A549 (cell line): ENCODE measurements at regions not wholly inside any gene's neighbourhood (a gene's known extent, or its start where the extent isn't known, plus 50 kb on each side); places are given as distances from the start of the nearest gene placed in this dataset.

ENCODE experiments used
- ATAC-seq, 2 experiments: fragments of 200-7000 bp in 1 of 2; fragments of >200 bp in 1 of 2; cut with Nextera tagmentation in 1 of 2; cut with Tn5 transposase in 1 of 2; 3 replicates each; pipeline versions ENCODE4 v1.8.0 to v1.9.1; 2018 to 2020; ENCODE audit warnings: mild to moderate bottlenecking in 1 of 2, moderate library complexity in 1 of 2
- CTCF ChIA-PET: fragments of 300-600 bp; sonication (Branson Sonifier 250); formaldehyde crosslinking; extraction: SDS; loops from one replicate; lab custom pipeline; 2021; ENCODE audit warnings: antibody characterized with exemption, inconsistent platforms; lab: Yijun Ruan, JAX
- POLR2A ChIA-PET: fragments of 350-600 bp; formaldehyde crosslinking; extraction: SDS; loops from one replicate; lab custom pipeline; 2021; ENCODE audit warnings: antibody characterized with exemption, inconsistent platforms; lab: Yijun Ruan, JAX
- DNase-seq, 2 experiments: peaks; one replicate each; pipeline versions ENCODE4 v3.0.0 to v3.0.0-alpha.2; 2011 to 2016; ENCODE audit warnings: low read depth in 1 of 2, low spot score in 1 of 2
- FAIRE-seq: peaks from 2 replicates; lab custom pipeline; 2011; peaks lifted over from hg19 to GRCh38; lab: Jason Lieb, UNC
- H3K27ac ChIP-seq, 2 experiments: fragments of >200 bp; sonication (Bioruptor Twin); formaldehyde crosslinking; 3 replicates each; pipeline ENCODE4 v1.5.1; 2016 to 2017
- H3K4me1 ChIP-seq: fragments of >200 bp; sonication (Bioruptor Twin); formaldehyde crosslinking; 3 replicates; pipeline ENCODE4 v1.6.1; 2016
- H3K4me2 ChIP-seq: fragments of >200 bp; sonication (Bioruptor Twin); formaldehyde crosslinking; 3 replicates; pipeline ENCODE4 v1.6.1; 2016
- H3K4me3 ChIP-seq: fragments of >200 bp; sonication (Bioruptor Twin); formaldehyde crosslinking; 3 replicates; pipeline ENCODE4 v1.5.1; 2016
- H3K9me3 ChIP-seq: fragments of >200 bp; sonication (Bioruptor Twin); formaldehyde crosslinking; 3 replicates; pipeline ENCODE4 v1.6.1; 2016
- CBX8 ChIP-seq: fragments of 200-600 bp; sonication (generic); IDR thresholded peaks from 2 replicates; pipeline ENCODE4 v1.6.1; 2016
- E2F6 ChIP-seq: IDR thresholded peaks from 2 replicates; pipeline ENCODE4 v1.6.1; 2012; ENCODE audit warnings: low read depth, borderline replicate concordance
- EP300 ChIP-seq, 2 experiments: fragments of >200 bp; sonication (Bioruptor Twin); formaldehyde crosslinking; IDR thresholded peaks; 2 replicates in 1 of 2; 3 replicates in 1 of 2; pipeline ENCODE4 v1.6.1; 2016 to 2017
- ESRRA ChIP-seq: fragments of 150-350 bp; IDR thresholded peaks from 2 replicates; pipeline ENCODE4 v1.6.1; 2014; ENCODE audit warnings: mild to moderate bottlenecking, low read length, borderline replicate concordance
- FOSB ChIP-seq: fragments of 250-450 bp; sonication (Bioruptor Pico); IDR thresholded peaks from 2 replicates; pipeline ENCODE4 v1.5.0; 2020; ENCODE audit warnings: mild to moderate bottlenecking, moderate library complexity
- FOXS1 ChIP-seq: fragments of 250-450 bp; sonication (Bioruptor Pico); IDR thresholded peaks from 2 replicates; pipeline ENCODE4 v1.5.0; 2020; ENCODE audit warnings: mild to moderate bottlenecking, moderate library complexity
- HES2 ChIP-seq: fragments of >200 bp; sonication (Bioruptor Twin); formaldehyde crosslinking; IDR thresholded peaks from 2 replicates; pipeline ENCODE4 v1.6.1; 2016
- HEYL ChIP-seq: fragments of 250-450 bp; sonication (Bioruptor Pico); IDR thresholded peaks from 2 replicates; pipeline ENCODE4 v1.8.0; 2021; ENCODE audit warnings: mild to moderate bottlenecking, moderate library complexity
- HMGXB4 ChIP-seq: fragments of 250-450 bp; sonication (Bioruptor Pico); IDR thresholded peaks from 2 replicates; pipeline ENCODE4 v1.5.0; 2021; ENCODE audit warnings: mild to moderate bottlenecking, moderate library complexity, borderline replicate concordance
- HOXB13 ChIP-seq: fragments of 250-450 bp; sonication (Bioruptor Pico); IDR thresholded peaks from 2 replicates; pipeline ENCODE4 v1.5.0; 2020; ENCODE audit warnings: low read depth, mild to moderate bottlenecking, moderate library complexity
- HOXB5 ChIP-seq: fragments of 250-450 bp; sonication (Bioruptor Pico); IDR thresholded peaks from 2 replicates; pipeline ENCODE4 v1.5.0; 2020; ENCODE audit warnings: mild to moderate bottlenecking, moderate library complexity
- JUN ChIP-seq, 2 experiments: fragments of >200 bp; sonication (Bioruptor Twin); formaldehyde crosslinking; IDR thresholded peaks; 2 replicates in 1 of 2; 3 replicates in 1 of 2; pipeline ENCODE4 v1.6.1; 2016 to 2017
- KDM1A ChIP-seq: fragments of 200-600 bp; sonication (generic); IDR thresholded peaks from 2 replicates; pipeline ENCODE4 v1.6.1; 2016; ENCODE audit warnings: low read depth, mild to moderate bottlenecking
- MAFK ChIP-seq: fragments of 450-650 bp; IDR thresholded peaks from 2 replicates; pipeline ENCODE4 v1.6.1; 2014; ENCODE audit not compliant: partially characterized antibody
- NFE2L2 ChIP-seq: fragments of 150-350 bp; conservative IDR thresholded peaks from 2 replicates; pipeline ENCODE4 v1.6.1; 2014; ENCODE audit warnings: low read length
- NPAS2 ChIP-seq: fragments of 250-450 bp; sonication (Bioruptor Pico); IDR thresholded peaks from 2 replicates; pipeline ENCODE4 v1.8.0; 2022; ENCODE audit warnings: mild to moderate bottlenecking, moderate library complexity, borderline replicate concordance
- POLR2A ChIP-seq: IDR thresholded peaks from 2 replicates; pipeline ENCODE4 v1.6.1; 2012; ENCODE audit warnings: mild to moderate bottlenecking, low read length
- RCOR1 ChIP-seq: fragments of 150-350 bp; IDR thresholded peaks from 2 replicates; pipeline ENCODE4 v1.6.1; 2014; ENCODE audit warnings: antibody characterized with exemption, low read length, low read depth
- SREBF2 ChIP-seq: fragments of 450-650 bp; IDR thresholded peaks from 2 replicates; pipeline ENCODE4 v1.6.1; 2014; ENCODE audit warnings: mild to moderate bottlenecking, moderate library complexity
- TP53 ChIP-seq: fragments of 250-450 bp; sonication (Bioruptor Pico); IDR thresholded peaks from 2 replicates; pipeline ENCODE4 v1.5.0; 2021; ENCODE audit warnings: mild to moderate bottlenecking, moderate library complexity
- USF2 ChIP-seq: fragments of 450-650 bp; IDR thresholded peaks from 2 replicates; pipeline ENCODE4 v1.6.1; 2014; ENCODE audit warnings: antibody characterized with exemption
- WGBS: methylation state at CpG from one replicate; pipeline ENCODE4 v1.1.6; 2017; ENCODE audit errors: missing lambda C conversion rate; 5-methylcytosine and 5-hydroxymethylcytosine counted together
- TF ChIP-seq, protein P1 (sequence below): fragments of >200 bp; sonication (Bioruptor Twin); formaldehyde crosslinking; IDR thresholded peaks from 3 replicates; pipeline ENCODE4 v1.6.1; 2016
- TF ChIP-seq, protein P2 (sequence below): fragments of 200-600 bp; sonication (generic); IDR thresholded peaks from 2 replicates; pipeline ENCODE4 v1.6.1; 2016; ENCODE audit warnings: antibody characterized with exemption, mild to moderate bottlenecking, moderate library complexity

GRCh38 chr9:105142406-105143135 lies 101.9 kb upstream of the SLC44A1 start:
- 84% methylated on average over 8 of the region's 8 CpGs for WGBS
- TF ChIP-seq JUN (IDR thresholded peaks at IDR 0.05): no peak
- no peak for TF ChIP-seq HOXB13
- no peak for TF ChIP-seq SREBF2
- TF ChIP-seq POLR2A: no peak
- TF ChIP-seq HES2: no peak
- TF ChIP-seq HOXB5: no peak
- TF ChIP-seq ESRRA: no peak
- TF ChIP-seq HMGXB4 (CRISPR knock-in tag): no peak
- TF ChIP-seq, protein P1, sequence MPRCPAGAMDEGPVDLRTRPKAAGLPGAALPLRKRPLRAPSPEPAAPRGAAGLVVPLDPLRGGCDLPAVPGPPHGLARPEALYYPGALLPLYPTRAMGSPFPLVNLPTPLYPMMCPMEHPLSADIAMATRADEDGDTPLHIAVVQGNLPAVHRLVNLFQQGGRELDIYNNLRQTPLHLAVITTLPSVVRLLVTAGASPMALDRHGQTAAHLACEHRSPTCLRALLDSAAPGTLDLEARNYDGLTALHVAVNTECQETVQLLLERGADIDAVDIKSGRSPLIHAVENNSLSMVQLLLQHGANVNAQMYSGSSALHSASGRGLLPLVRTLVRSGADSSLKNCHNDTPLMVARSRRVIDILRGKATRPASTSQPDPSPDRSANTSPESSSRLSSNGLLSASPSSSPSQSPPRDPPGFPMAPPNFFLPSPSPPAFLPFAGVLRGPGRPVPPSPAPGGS: no peak
- TF ChIP-seq USF2: no peak
- TF ChIP-seq NFE2L2: no peak
- TF ChIP-seq FOSB (CRISPR knock-in tag): no peak
- no peak for TF ChIP-seq NPAS2 (CRISPR knock-in tag)
- TF ChIP-seq TP53 (CRISPR knock-in tag): no peak
- TF ChIP-seq E2F6: no peak
- TF ChIP-seq FOXS1 (CRISPR knock-in tag): no peak
- TF ChIP-seq HEYL (CRISPR knock-in tag): no peak
- ChIA-PET POLR2A (no interaction called here), CTCF (no interaction called here)
- H3K4me2 ChIP-seq: no peak overlapping the region
- no peak for FAIRE-seq
- no peak for DNase-seq
- no peak overlapping the region for H3K4me3 ChIP-seq
- H3K27ac ChIP-seq: no peak overlapping the region
- H3K4me1 ChIP-seq: no peaks in the 10 kb centered on the region; the same call in 2 of the 3 replicates
- no peak for ATAC-seq
- H3K9me3 ChIP-seq: no peaks in the 10 kb centered on the region

- Histone ChIP-seq H3K9me3 (no peaks in the 10 kb centered on the region), H3K4me3 (no peak overlapping the region), H3K4me2 (no peak overlapping the region), H3K27ac (no peak overlapping the region), H3K4me1 (no peaks in the 10 kb centered on the region; the same call in 2 of the 3 replicates)
- ATAC-seq (no peak), DNase-seq (no peak), FAIRE-seq (no peak)
- no peak for TF ChIP-seq MAFK
- TF ChIP-seq, protein P1: no peak
- no peak for TF ChIP-seq USF2
- no peak for TF ChIP-seq NFE2L2
- TF ChIP-seq, protein P2, sequence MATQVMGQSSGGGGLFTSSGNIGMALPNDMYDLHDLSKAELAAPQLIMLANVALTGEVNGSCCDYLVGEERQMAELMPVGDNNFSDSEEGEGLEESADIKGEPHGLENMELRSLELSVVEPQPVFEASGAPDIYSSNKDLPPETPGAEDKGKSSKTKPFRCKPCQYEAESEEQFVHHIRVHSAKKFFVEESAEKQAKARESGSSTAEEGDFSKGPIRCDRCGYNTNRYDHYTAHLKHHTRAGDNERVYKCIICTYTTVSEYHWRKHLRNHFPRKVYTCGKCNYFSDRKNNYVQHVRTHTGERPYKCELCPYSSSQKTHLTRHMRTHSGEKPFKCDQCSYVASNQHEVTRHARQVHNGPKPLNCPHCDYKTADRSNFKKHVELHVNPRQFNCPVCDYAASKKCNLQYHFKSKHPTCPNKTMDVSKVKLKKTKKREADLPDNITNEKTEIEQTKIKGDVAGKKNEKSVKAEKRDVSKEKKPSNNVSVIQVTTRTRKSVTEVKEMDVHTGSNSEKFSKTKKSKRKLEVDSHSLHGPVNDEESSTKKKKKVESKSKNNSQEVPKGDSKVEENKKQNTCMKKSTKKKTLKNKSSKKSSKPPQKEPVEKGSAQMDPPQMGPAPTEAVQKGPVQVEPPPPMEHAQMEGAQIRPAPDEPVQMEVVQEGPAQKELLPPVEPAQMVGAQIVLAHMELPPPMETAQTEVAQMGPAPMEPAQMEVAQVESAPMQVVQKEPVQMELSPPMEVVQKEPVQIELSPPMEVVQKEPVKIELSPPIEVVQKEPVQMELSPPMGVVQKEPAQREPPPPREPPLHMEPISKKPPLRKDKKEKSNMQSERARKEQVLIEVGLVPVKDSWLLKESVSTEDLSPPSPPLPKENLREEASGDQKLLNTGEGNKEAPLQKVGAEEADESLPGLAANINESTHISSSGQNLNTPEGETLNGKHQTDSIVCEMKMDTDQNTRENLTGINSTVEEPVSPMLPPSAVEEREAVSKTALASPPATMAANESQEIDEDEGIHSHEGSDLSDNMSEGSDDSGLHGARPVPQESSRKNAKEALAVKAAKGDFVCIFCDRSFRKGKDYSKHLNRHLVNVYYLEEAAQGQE: no peak
- no peak for TF ChIP-seq CBX8
- TF ChIP-seq RCOR1: no peak
- no peak for TF ChIP-seq KDM1A
- TF ChIP-seq EP300 (IDR thresholded peaks at IDR 0.05): no peak
- WGBS: 94% methylated on average over 6 of the region's 6 CpGs
- ChIA-PET POLR2A (no interaction called here), CTCF (no interaction called here)
Observed at GRCh38 chr9:105143136-105143430, 101.4 kb upstream of the SLC44A1 start.
